GM12864 (cell line): ENCODE measurements at regions not wholly inside any gene's neighbourhood (a gene's known extent, or its start where the extent isn't known, plus 50 kb on each side); places are given as distances from the start of the nearest gene placed in this dataset.
"Not testable (repeated sequence)": the region's sequence is repeated elsewhere in the genome, so short reads cannot be mapped to it uniquely, and the experiment has no call there.

Source experiments
- DNase-seq: peaks from one replicate; pipeline ENCODE4 v3.0.0-alpha.2; 2011; ENCODE audit warnings: low read depth
- H3K4me3 ChIP-seq: 2 replicates; pipeline ENCODE4 v1.5.1; 2011; ENCODE audit warnings: mild to moderate bottlenecking, low read depth, low read length, control low read depth
- TF ChIP-seq, protein P1 (sequence below): IDR thresholded peaks from 2 replicates; pipeline ENCODE4 v1.5.1; 2011; ENCODE audit warnings: low read depth, mild to moderate bottlenecking, moderate library complexity, low read length, control low read depth, inconsistent platforms; ENCODE audit errors: missing control alignments

DNA sequence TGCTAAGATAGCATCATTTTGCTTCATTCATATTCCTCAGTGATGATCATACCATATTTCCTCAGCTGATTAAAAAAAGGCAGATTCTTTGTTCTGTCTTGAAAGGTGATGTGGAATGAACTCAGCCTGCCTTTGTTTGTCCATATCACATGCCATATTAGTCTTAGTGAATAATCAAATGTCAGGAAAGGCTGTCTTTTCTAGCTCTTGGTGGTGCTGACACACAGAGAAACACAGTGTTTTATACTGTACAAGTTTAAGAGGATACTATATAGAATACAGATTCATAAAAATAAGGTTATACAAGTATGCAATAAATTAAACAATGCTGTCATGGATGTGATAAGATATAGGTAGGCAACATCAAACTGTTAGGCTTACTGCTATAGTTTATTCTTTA is 97.1 kb upstream of the FAM98A start:
- no peak for DNase-seq
- no peak overlapping the region for H3K4me3 ChIP-seq
- TF ChIP-seq, protein P1, sequence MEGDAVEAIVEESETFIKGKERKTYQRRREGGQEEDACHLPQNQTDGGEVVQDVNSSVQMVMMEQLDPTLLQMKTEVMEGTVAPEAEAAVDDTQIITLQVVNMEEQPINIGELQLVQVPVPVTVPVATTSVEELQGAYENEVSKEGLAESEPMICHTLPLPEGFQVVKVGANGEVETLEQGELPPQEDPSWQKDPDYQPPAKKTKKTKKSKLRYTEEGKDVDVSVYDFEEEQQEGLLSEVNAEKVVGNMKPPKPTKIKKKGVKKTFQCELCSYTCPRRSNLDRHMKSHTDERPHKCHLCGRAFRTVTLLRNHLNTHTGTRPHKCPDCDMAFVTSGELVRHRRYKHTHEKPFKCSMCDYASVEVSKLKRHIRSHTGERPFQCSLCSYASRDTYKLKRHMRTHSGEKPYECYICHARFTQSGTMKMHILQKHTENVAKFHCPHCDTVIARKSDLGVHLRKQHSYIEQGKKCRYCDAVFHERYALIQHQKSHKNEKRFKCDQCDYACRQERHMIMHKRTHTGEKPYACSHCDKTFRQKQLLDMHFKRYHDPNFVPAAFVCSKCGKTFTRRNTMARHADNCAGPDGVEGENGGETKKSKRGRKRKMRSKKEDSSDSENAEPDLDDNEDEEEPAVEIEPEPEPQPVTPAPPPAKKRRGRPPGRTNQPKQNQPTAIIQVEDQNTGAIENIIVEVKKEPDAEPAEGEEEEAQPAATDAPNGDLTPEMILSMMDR = no peak

DNA sequence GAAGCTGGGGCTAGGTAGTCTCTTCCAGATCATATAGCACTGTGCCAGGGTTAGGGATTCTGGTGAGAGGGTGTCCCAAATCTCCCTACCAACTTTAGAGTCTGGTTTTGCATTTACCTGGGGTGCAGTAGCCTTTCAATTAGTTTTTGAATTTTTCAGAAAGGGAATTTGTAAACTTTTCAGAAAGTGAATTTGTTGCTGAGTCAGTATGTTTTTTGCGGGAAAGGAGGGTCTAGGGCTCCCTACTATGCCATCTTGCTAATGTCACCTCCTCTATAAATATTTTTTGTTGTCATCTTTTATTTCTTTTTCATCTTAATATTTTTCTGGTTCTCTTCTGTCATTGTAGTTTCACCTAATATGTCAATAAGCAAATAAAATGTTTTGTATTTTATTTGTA is 95.8 kb upstream of the FAM98A start:
- no peak for DNase-seq
- TF ChIP-seq, protein P1 = no peak
- H3K4me3 ChIP-seq = no peak overlapping the region

DNA sequence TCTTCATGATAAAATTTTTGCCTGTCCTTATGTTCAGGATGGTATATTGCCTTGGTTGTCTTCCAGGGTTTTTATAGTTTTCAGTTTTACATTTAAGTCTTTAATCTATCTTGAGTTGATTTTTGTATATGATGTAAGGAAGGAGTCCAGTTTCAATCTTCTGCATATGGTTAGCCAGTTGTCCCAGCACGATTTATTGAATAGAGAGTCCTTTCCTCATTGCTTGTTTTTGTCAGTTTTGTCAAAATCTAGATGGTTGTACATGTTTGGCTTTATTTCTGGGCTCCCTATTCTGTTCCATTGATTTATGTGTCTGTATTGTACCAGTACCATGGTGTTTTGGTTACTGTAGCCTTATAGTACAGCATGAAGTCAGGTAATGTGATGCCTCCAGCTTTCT is 91.6 kb upstream of the FAM98A start:
- H3K4me3 ChIP-seq, DNase-seq: not testable (repeated sequence)

DNA sequence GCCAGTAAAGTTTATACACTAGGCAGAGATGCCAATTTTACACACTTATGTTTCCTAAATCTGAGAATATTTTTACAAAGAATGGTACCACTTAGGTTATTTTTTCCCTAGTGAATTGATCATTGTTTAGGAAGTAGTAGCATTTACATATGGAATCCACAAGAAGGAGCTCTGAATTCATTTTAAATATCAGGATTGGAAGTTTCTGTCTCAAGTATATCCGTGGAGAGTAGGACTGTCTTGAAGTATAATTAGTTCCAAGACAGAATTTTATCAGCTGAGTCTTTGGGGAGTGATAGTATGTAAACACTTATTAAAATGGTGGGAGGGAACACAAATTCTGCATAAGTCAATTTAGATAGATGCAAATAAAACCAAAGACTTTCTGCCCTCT is 82.3 kb upstream of the FAM98A start:
- DNase-seq = no peak
- TF ChIP-seq, protein P1 = no peak

DNA sequence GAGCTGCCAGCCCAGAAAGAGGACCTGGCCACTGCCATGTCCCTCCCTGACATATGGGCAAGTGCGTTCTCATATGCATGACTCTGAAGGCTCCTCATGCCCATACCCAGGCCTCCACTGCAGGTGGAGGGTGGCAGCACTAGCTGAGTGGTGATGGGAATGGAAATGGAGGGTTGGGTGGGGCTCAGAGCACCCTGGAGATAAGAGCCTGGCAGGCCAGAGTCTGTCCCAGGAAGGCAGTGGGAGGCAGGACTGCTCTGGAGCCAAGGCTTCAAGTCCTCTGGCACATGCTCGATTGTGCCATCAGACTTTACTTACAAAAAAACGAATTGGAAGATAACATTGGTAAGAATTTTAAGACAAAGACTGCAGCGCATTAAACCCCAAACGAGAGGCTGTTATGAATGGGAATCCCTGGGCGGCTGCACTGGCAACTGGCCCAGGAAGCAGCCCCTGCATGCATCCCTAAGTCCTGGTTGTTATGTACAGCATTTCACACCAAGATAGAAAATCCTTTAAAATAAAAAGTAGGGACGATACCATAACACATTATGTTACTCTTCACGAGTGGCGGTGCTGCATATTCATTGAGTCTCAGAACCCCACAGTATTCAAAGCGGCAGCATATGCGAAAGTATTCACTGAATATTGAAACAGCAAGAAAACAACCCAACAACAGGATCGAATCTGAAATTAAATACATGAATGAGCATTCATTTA is 81.7 kb upstream of the FAM98A start:
- DNase-seq = no peak
- no peak overlapping the region for H3K4me3 ChIP-seq

More for the DNA sequence above, 82.3 kb upstream of the FAM98A start:
- H3K4me3 ChIP-seq = no peak overlapping the region

DNA sequence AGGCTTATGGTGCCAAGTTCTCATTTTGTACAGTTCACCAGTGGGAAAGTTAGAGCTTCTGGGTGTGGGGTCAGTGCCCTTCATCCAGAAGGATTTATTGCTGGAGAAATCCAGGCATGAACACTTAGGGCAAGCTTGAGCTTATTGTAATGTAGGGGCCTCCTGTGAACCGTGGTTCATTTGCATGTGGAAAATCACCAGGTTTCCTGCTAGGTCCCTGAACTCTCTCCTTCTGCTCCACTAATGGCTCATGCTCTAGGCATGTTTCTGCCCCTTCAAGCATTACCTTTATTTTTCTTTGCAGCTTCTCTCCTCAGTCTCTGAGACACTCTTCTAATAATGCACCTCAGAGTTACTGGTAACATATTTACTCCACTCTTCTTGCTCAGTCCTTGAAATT is 79.3 kb upstream of the FAM98A start:
- no peak for DNase-seq
- TF ChIP-seq, protein P1 = no peak
- H3K4me3 ChIP-seq = no peak overlapping the region

More for the DNA sequence above, 81.7 kb upstream of the FAM98A start:
- TF ChIP-seq, protein P1 = no peak

DNA sequence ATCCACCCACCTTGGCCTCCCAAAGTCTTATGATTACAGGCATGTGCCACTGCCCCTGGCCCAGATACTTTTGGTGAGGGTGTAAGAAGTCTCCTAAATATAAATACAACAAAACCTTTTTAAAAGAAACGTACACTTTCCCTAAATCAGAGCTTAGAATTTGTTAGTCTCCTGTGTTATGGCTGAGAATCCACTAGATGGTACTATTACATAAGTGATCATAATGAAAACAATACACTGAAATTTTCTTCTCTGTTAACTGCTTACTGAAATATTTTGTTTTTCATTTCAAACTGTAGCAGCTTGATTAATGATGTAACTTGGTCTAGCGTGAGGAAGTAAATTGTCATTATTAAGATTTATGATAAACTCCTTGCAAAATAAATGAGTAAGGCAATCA is 74.8 kb upstream of the FAM98A start:
- no peak for DNase-seq
- no peak overlapping the region for H3K4me3 ChIP-seq
- TF ChIP-seq, protein P1 = peak; percentile 26

DNA sequence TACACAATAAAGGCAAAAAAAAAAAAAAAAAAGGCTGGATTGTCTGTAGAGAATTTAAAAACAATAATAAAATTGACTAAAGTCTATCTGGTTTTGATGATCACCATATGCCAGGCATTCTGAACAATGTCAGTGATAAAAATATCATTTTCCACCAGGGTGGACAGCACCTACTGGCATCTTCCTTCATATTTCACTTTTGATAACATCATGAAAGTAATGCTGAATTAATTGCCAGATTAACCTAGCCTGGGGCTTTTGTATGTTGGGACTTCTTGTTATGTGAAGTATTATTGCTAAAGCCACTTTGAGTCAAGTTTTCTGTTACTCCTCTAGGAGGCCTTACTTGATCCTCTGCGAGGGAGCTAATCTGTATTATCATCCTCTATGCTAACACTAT is 73.8 kb upstream of the FAM98A start:
- no peak overlapping the region for H3K4me3 ChIP-seq
- TF ChIP-seq, protein P1 = no peak
- no peak for DNase-seq
